ENCODE measurements at regions not wholly inside any gene's neighbourhood (a gene's known extent, or its start where the extent isn't known, plus 50 kb on each side); places are given as distances from the start of the nearest gene placed in this dataset.

DNA sequence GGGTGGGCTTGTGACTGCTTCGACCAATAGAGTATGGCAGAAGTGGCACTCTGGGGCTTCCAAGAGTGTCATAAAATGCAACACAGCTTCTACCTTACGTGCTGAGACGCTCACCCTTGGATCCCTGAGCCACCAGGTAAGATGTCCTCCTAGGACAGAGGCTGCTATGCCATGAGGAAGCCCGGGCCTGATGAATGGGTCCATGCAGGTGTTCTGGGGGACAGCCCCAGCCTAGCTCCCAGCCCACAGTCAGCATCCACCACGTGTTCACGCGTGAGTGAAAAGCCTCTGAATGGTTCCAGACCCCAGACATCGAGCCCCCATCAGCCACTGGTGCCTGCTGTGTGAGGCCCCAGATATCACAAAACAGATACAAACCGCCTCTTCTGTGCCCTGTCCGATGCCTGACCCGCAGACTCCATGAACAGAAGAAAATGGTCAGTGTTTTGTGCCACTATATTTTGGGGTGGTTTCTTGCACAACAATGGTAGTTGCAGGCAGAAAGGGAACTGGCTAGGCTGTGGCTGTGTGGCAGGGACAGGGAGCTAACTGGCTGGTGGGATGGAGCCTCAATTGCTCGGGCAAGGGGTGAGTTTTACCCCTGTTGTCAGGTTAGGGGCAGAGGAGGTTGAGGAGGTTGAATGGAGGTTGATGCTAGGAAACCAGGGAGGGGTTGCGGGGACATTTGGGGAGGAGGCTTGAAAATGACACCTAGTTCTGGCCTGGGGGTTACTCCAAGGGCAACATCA lies 92.2 kb downstream of the LINGO1 start:
- TF ChIP-seq EP300 (IDR thresholded peaks at IDR 0.05) (no peak), POLR2A (IDR thresholded peaks at IDR 0.05) (no peak)
- TF ChIP-seq, protein P1, sequence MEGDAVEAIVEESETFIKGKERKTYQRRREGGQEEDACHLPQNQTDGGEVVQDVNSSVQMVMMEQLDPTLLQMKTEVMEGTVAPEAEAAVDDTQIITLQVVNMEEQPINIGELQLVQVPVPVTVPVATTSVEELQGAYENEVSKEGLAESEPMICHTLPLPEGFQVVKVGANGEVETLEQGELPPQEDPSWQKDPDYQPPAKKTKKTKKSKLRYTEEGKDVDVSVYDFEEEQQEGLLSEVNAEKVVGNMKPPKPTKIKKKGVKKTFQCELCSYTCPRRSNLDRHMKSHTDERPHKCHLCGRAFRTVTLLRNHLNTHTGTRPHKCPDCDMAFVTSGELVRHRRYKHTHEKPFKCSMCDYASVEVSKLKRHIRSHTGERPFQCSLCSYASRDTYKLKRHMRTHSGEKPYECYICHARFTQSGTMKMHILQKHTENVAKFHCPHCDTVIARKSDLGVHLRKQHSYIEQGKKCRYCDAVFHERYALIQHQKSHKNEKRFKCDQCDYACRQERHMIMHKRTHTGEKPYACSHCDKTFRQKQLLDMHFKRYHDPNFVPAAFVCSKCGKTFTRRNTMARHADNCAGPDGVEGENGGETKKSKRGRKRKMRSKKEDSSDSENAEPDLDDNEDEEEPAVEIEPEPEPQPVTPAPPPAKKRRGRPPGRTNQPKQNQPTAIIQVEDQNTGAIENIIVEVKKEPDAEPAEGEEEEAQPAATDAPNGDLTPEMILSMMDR (IDR thresholded peaks at IDR 0.05): no peak
- DNase-seq (ENCODE audit: low spot score in 2 of 2): no peak
- Histone ChIP-seq H3K27me3 (no peaks in the 10 kb centered on the region), H3K27ac (peak overlapping the region in 3 of 4 donors; percentile 17 to 85 (median 80)), H3K4me1 (peaks cover 0 to 72% (median 37%) of the 10 kb centered on the region in 4 donors), H3K36me3 (no peaks in the 10 kb centered on the region), H3K9me3 (no peaks in the 10 kb centered on the region), H3K4me3 (no peak overlapping the region)
- WGBS, 2 donors: 76 to 81% methylated on average over 12 to 13 of the region's 13 CpGs

DNA sequence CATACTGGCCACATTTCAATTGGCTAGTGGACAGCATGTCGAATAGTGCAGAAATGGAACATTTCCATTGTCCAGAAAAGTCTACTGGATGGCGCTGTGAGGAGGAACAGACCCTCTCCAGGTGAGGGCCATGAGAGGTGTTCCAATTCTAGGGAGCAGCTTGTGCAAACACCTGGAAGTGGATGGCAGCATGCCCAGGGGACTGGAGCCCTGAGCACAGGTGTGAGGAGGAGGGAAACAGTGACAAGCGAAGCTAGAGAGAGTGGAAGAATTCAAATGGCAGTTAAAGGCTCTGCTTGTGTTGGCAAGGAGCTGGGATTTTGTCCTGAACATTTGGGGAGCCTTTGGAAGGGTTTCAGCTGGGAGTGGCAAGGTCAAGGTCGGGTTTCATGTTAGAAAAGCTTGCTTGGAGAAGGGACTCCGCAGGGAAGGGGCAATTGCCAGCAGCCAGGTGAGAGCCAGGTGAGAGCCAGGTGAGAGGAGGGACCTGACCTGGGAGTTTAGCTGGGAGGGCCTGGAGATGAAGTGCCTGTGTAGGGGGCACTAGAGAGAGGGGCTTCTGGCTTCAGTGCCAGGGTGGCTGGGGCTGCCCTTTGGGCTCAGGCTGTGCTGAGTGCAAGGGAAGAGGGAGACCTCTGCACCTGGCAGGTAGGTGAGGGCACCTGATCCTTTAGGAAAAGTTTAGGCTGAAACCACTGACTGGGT lies 93.8 kb downstream of the LINGO1 start:
- H3K4me3 ChIP-seq: no peak overlapping the region

DNA sequence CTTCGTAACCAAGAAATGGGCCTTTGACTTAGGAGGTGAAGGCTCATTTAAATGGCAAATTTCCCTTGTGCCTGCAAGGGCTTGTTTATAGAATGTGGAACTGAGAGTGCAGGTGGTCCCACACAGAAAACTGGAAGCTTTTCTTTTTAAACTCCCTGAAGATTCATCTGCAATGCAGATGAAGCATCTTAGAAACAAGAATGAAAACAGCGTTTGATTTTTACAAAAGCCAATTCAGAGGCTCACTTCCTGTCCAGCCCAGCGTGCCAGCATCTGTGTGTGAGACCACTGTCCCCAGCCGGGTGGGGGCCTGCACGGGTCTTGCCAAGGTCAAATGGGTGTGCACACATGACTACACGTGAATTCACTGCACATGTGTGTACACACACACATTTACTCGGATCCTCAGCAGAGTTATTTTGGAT lies 94.7 kb downstream of the LINGO1 start:
- Histone ChIP-seq H3K9me3 (no peaks in the 10 kb centered on the region), H3K27ac (peak overlapping the region in 3 of 4 donors; percentile 2 to 53 (median 52)), H3K4me1 (peaks cover 0 to 70% (median 31%) of the 10 kb centered on the region in 4 donors), H3K36me3 (no peaks in the 10 kb centered on the region), H3K27me3 (no peaks in the 10 kb centered on the region), H3K4me3 (no peak overlapping the region)
- 19 to 23% methylated on average over 7 of the region's 7 CpGs for WGBS, 2 donors
- TF ChIP-seq EP300 (IDR thresholded peaks at IDR 0.05) (no peak), POLR2A (IDR thresholded peaks at IDR 0.05) (no peak)
- TF ChIP-seq, protein P1 (IDR thresholded peaks at IDR 0.05): no peak
- DNase-seq (ENCODE audit: low spot score in 2 of 2): peak in 1 of 2 donors; percentile 45

More for the DNA sequence above, 93.8 kb downstream of the LINGO1 start:
- Histone ChIP-seq H3K9me3 (no peaks in the 10 kb centered on the region), H3K27ac (peak overlapping the region in 2 of 4 donors; percentile 18 to 53), H3K27me3 (no peaks in the 10 kb centered on the region), H3K4me1 (peaks cover 0 to 70% (median 37%) of the 10 kb centered on the region in 4 donors), H3K36me3 (no peaks in the 10 kb centered on the region)
- WGBS, 2 donors: 46 to 58% methylated on average over 5 of the region's 5 CpGs
- no peak for DNase-seq (ENCODE audit: low spot score in 2 of 2)
- TF ChIP-seq POLR2A (IDR thresholded peaks at IDR 0.05): no peak

DNA sequence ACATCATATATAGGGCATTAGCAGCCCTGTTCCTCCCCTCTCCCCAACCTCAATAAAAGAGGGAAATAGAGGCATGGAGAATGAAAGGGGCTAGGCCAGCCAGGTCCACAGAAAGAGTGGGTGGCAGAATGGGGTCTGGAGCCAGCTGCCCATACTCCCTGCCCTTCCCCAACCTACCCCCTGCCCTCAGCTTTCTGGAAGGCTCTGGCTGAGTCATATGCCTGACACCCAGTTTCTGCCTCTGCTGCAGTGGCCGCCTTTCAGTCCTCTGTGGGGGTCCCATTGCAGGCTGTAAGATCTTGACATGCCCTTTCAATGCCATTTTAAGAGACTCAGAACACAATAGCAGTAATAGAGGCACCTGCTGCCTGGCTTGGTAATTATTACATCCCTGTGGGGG lies 95.7 kb downstream of the LINGO1 start:
- no peak for DNase-seq (ENCODE audit: low spot score in 2 of 2)
- Histone ChIP-seq H3K9me3 (no peaks in the 10 kb centered on the region), H3K27ac (peak overlapping the region in 2 of 4 donors; percentile 52 to 53), H3K4me3 (no peak overlapping the region), H3K4me1 (peaks cover 0 to 60% (median 25%) of the 10 kb centered on the region in 4 donors), H3K36me3 (no peaks in the 10 kb centered on the region), H3K27me3 (no peaks in the 10 kb centered on the region)
- 82 to 89% methylated on average over 1 of the region's 1 CpG for WGBS, 2 donors
- TF ChIP-seq, protein P1 (IDR thresholded peaks at IDR 0.05): no peak
- TF ChIP-seq POLR2A (IDR thresholded peaks at IDR 0.05): no peak
- TF ChIP-seq EP300 (IDR thresholded peaks at IDR 0.05): no peak

DNA sequence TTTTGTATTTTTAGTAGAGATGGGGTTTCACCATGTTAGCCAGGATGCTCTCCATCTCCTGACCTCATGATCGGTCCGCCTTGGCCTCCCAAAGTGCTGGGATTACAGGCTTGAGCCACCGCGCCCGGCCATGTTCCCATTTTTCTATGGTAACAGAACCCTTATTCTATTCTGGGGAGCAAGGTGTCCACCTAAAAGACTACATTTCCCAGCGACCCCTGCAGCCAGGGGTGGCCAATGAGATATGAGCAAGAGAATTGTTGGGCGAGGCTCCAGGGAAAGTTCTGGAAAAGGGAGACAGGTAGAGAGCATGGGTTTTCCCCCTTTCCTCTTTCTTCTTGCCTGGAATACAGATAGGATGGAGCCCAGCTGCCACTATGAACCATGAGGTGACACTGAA lies 96.9 kb downstream of the LINGO1 start:
- 95 to 97% methylated on average over 7 of the region's 7 CpGs for WGBS, 2 donors
- Histone ChIP-seq H3K9me3 (no peaks in the 10 kb centered on the region), H3K4me1 (peaks cover 0 to 53% (median 21%) of the 10 kb centered on the region in 4 donors), H3K27me3 (no peaks in the 10 kb centered on the region), H3K36me3 (no peaks in the 10 kb centered on the region), H3K4me3 (no peak overlapping the region), H3K27ac (no peak overlapping the region)
- no peak for DNase-seq (ENCODE audit: low spot score in 2 of 2)
- no peak for TF ChIP-seq POLR2A (IDR thresholded peaks at IDR 0.05)
- TF ChIP-seq, protein P1 (IDR thresholded peaks at IDR 0.05): no peak
- TF ChIP-seq EP300 (IDR thresholded peaks at IDR 0.05): no peak

All from tibial nerve (tissue), 4 donors.